ENCODE measurements at regions not wholly inside any gene's neighbourhood (a gene's known extent, or its start where the extent isn't known, plus 50 kb on each side); places are given as distances from the start of the nearest gene placed in this dataset.

GRCh38 chr6:146990821-146991798, 213.1 kb upstream of the STXBP5 start:
- no peak for TF ChIP-seq CTCF (IDR thresholded peaks at IDR 0.05)
- TF ChIP-seq SMAD4 (CRISPR knock-in tag; IDR thresholded peaks at IDR 0.05) = no peak
- TF ChIP-seq, protein P1, sequence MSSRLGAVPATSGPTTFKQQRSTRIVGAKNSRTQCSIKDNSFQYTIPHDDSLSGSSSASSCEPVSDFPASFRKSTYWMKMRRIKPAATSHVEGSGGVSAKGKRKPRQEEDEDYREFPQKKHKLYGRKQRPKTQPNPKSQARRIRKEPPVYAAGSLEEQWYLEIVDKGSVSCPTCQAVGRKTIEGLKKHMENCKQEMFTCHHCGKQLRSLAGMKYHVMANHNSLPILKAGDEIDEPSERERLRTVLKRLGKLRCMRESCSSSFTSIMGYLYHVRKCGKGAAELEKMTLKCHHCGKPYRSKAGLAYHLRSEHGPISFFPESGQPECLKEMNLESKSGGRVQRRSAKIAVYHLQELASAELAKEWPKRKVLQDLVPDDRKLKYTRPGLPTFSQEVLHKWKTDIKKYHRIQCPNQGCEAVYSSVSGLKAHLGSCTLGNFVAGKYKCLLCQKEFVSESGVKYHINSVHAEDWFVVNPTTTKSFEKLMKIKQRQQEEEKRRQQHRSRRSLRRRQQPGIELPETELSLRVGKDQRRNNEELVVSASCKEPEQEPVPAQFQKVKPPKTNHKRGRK (CRISPR knock-in tag; IDR thresholded peaks at IDR 0.05; ENCODE audit: borderline replicate concordance) = no peak
- no peak for TF ChIP-seq MXD4 (CRISPR knock-in tag; IDR thresholded peaks at IDR 0.05; ENCODE audit: borderline replicate concordance)
- TF ChIP-seq FOXJ3 (CRISPR knock-in tag; IDR thresholded peaks at IDR 0.05; ENCODE audit: borderline replicate concordance) = no peak
- no peak for TF ChIP-seq NR2C2 (CRISPR knock-in tag; IDR thresholded peaks at IDR 0.05)
- TF ChIP-seq ZNF121 (CRISPR knock-in tag; IDR thresholded peaks at IDR 0.05) = no peak
- TF ChIP-seq, protein P2, sequence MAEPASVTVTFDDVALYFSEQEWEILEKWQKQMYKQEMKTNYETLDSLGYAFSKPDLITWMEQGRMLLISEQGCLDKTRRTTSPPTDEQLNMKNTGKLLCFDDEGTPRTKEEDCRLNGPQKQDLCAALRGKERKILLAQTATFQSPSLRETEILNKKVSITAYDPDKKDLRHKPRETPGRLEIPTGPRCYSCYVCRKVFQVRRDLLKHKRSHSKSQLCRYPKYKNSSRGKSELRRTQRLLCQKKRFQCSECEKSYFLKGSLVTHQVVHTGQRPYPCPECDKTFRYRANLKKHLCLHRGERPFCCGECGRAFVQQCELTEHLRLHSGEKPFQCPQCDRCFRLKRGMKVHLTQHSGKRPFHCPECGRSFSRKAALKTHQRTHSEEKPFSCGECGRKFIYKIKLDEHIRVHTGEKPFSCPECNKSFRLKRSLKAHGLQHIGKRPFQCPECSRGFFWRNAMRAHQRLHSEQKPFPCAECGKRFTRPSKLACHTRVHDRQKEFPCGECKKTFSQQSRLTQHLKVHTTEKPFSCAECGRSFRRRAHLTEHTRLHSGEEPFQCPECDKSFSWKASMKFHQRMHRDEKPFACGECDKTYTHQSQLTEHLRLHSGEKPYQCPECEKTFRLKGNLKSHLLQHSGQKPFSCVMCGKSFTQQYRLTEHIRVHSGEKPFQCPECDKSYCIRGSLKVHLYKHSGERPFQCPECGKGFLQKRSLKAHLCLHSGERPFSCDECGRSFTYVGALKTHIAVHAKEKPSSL (CRISPR knock-in tag; conservative IDR thresholded peaks at IDR 0.05) = no peak
- TF ChIP-seq NR1H2 (CRISPR knock-in tag; IDR thresholded peaks at IDR 0.05) = no peak
- no peak; the same call in 1 of the 2 replicates for TF ChIP-seq GABPB1 (CRISPR knock-in tag; IDR thresholded peaks at IDR 0.05)
- no peak for TF ChIP-seq SP1 (CRISPR knock-in tag; conservative IDR thresholded peaks at IDR 0.05)

Measured in WTC11 (cell line).